ENCODE measurements at regions not wholly inside any gene's neighbourhood (a gene's known extent, or its start where the extent isn't known, plus 50 kb on each side); places are given as distances from the start of the nearest gene placed in this dataset.
A peak's percentile ranks its signal among the peaks of the same experiment; 100 is the strongest.

GRCh38 chr5:52469835-52470234, 317.9 kb upstream of the ITGA1 start:
- WGBS, 3 donors, result 26 to 44% (median 29%) methylated on average over 1 of the region's 1 CpG
- Histone ChIP-seq H3K4me3 (no peak overlapping the region), H3K4me1 (no peaks in the 10 kb centered on the region), H3K27ac (no peak overlapping the region), H3K36me3 (ENCODE audit: insufficient read depth in 1 of 2, low read depth in 1 of 2) (no peaks in the 10 kb centered on the region), H3K9me3 (no peaks in the 10 kb centered on the region), H3K27me3 (ENCODE audit: insufficient read depth in 3 of 3, low read length in 2 of 3) (no peaks in the 10 kb centered on the region)
- no peak for TF ChIP-seq CTCF (IDR thresholded peaks at IDR 0.05)
- DNase-seq (no peak), ATAC-seq (no peak)
- intact Hi-C loops (cut with DNase I), result no loop called here

- no peak for TF ChIP-seq CTCF (IDR thresholded peaks at IDR 0.05)
- intact Hi-C loops (cut with DNase I), result no loop called here
- ATAC-seq (no peak), DNase-seq (no peak)
- no peaks in the 10 kb centered on the region for H3K9me3 ChIP-seq
- H3K27me3 ChIP-seq (ENCODE audit: insufficient read depth in 3 of 3, low read length in 2 of 3), result no peaks in the 10 kb centered on the region
- no peaks in the 10 kb centered on the region for H3K36me3 ChIP-seq (ENCODE audit: insufficient read depth in 1 of 2, low read depth in 1 of 2)
- WGBS, 3 donors, result 89 to 97% (median 93%) methylated on average over 1 of the region's 1 CpG
- no peak overlapping the region for H3K27ac ChIP-seq
- no peak overlapping the region for H3K4me3 ChIP-seq
- H3K4me1 ChIP-seq, result no peaks in the 10 kb centered on the region
These were observed 311.4 kb upstream of the ITGA1 start for GRCh38 chr5:52476346-52476745.

GRCh38 chr5:52481201-52481600, 306.5 kb upstream of the ITGA1 start:
- Histone ChIP-seq H3K27me3 (ENCODE audit: insufficient read depth in 3 of 3, low read length in 2 of 3) (no peaks in the 10 kb centered on the region), H3K4me1 (no peaks in the 10 kb centered on the region), H3K27ac (no peak overlapping the region), H3K4me3 (no peak overlapping the region), H3K36me3 (ENCODE audit: insufficient read depth in 1 of 2, low read depth in 1 of 2) (no peaks in the 10 kb centered on the region), H3K9me3 (no peaks in the 10 kb centered on the region)
- DNase-seq, result no peak
- intact Hi-C loops (cut with DNase I), result no loop called here
- no peak for TF ChIP-seq CTCF (IDR thresholded peaks at IDR 0.05)
- WGBS, 3 donors, result 78 to 88% (median 88%) methylated on average over 1 of the region's 1 CpG
- no peak for ATAC-seq

- no peak for ATAC-seq
- no peaks in the 10 kb centered on the region for H3K4me1 ChIP-seq
- intact Hi-C loops (cut with DNase I), result no loop called here
- no peak for DNase-seq
- no peak overlapping the region for H3K4me3 ChIP-seq
- no peaks in the 10 kb centered on the region for H3K36me3 ChIP-seq (ENCODE audit: insufficient read depth in 1 of 2, low read depth in 1 of 2)
- no peak overlapping the region for H3K27ac ChIP-seq
- no peak for TF ChIP-seq CTCF (IDR thresholded peaks at IDR 0.05)
- H3K27me3 ChIP-seq (ENCODE audit: insufficient read depth in 3 of 3, low read length in 2 of 3), result no peaks in the 10 kb centered on the region
- no peaks in the 10 kb centered on the region for H3K9me3 ChIP-seq
- 74 to 76% (median 75%) methylated on average over 2 of the region's 2 CpGs for WGBS, 3 donors
These were observed 305.9 kb upstream of the ITGA1 start for GRCh38 chr5:52481851-52482250.

GRCh38 chr5:52491071-52491787, 296.5 kb upstream of the ITGA1 start:
- Histone ChIP-seq H3K27me3 (ENCODE audit: insufficient read depth in 3 of 3, low read length in 2 of 3) (no peaks in the 10 kb centered on the region), H3K36me3 (ENCODE audit: insufficient read depth in 1 of 2, low read depth in 1 of 2) (no peaks in the 10 kb centered on the region), H3K9me3 (no peaks in the 10 kb centered on the region), H3K4me3 (no peak overlapping the region), H3K4me1 (no peaks in the 10 kb centered on the region), H3K27ac (no peak overlapping the region)
- peak in 1 of 4 donors; percentile 11 for ATAC-seq
- no peak for TF ChIP-seq CTCF (IDR thresholded peaks at IDR 0.05)
- intact Hi-C loops (cut with DNase I), result no loop called here
- no peak for DNase-seq
- 40 to 51% (median 51%) methylated on average over 4 of the region's 4 CpGs for WGBS, 3 donors

Measured in psoas muscle (tissue), 7 donors.